IPS DF 6.9 (cell line): ENCODE measurements at regions not wholly inside any gene's neighbourhood (a gene's known extent, or its start where the extent isn't known, plus 50 kb on each side); places are given as distances from the start of the nearest gene placed in this dataset.

Source experiments
- DNase-seq: peaks from one replicate; pipeline ENCODE4 v3.0.0-alpha.2; 2013; ENCODE audit warnings: low read depth, low spot score
- H3K27ac ChIP-seq: one replicate; pipeline ENCODE4 v1.5.1; 2013; ENCODE audit warnings: low read length, control low read depth
- H3K27me3 ChIP-seq: 2 replicates; pipeline ENCODE4 v1.6.1; 2013; ENCODE audit warnings: mild to moderate bottlenecking, low read length; ENCODE audit not compliant: control insufficient read depth, insufficient read depth
- H3K36me3 ChIP-seq: 2 replicates; pipeline ENCODE4 v1.6.1; 2013; ENCODE audit warnings: low read length; ENCODE audit not compliant: control insufficient read depth, insufficient read depth
- H3K4me1 ChIP-seq: 2 replicates; pipeline ENCODE4 v1.6.1; 2013; ENCODE audit warnings: low read length; ENCODE audit not compliant: control insufficient read depth, insufficient read depth
- H3K4me3 ChIP-seq: 2 replicates; pipeline ENCODE4 v1.5.1; 2013; ENCODE audit warnings: mild to moderate bottlenecking, low read length
- H3K9me3 ChIP-seq: 2 replicates; pipeline ENCODE4 v1.6.1; 2013; ENCODE audit warnings: low read length, inconsistent platforms; ENCODE audit not compliant: control insufficient read depth, insufficient read depth
- WGBS: extraction: QIAGEN DNeasy Blood & Tissue Kit; methylation state at CpG from one replicate; pipeline ENCODE4 v1.1.7; 2013; ENCODE audit warnings: mixed read lengths, missing lambda C conversion rate; ENCODE audit not compliant: insufficient read length, insufficient coverage; 5-methylcytosine and 5-hydroxymethylcytosine counted together

DNA sequence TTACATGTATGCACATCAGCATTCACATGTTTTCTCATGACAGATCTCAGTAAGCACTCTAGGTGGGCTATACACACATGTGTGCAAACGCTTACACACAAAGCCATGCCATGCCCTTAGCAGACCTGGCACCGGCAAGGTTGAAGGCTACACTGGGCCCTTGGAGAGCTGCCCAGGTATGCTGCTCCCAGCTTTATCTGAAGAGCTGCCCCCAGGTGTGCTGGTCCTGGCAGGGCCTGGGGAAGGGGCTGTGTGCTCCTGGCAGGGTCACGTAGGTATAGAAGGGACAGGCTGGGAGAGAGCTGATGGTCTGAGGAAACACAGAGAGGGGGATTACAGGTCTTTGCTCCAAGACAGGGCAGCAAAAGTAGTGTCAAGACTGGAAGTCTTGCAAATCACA is 146.7 kb upstream of the VANGL1 start:
- DNase-seq = no peak
- Histone ChIP-seq H3K9me3 (no peaks in the 10 kb centered on the region), H3K4me1 (peaks cover 1% of the 10 kb centered on the region; the same call in 1 of the 2 replicates), H3K27me3 (no peaks in the 10 kb centered on the region), H3K36me3 (no peaks in the 10 kb centered on the region), H3K27ac (no peak overlapping the region), H3K4me3 (no peak overlapping the region)
- no CpG with 5 or more reads among the region's 3 CpGs for WGBS

DNA sequence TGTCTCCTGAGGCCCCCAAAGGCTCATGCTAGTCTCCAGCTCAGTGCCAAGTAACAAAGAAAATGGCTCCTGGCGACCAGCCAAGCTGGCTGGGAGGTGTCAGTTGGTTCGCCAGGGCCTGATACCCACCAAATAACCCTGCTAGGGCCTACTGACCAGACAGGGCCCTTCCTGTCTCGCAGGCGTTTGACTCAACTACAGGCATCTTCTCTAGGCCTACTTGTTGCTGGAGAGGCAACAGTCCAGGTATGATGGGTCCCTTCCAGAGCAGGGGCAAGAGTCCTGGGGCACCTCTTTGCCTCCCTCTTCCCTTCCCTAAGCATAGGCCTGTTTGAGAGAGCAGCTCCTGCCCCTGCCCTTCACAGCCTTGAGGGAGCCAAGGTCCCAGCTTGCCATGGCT is 147.9 kb upstream of the VANGL1 start:
- H3K27me3 ChIP-seq = no peaks in the 10 kb centered on the region
- no peaks in the 10 kb centered on the region for H3K9me3 ChIP-seq
- no peak overlapping the region for H3K4me3 ChIP-seq
- no peaks in the 10 kb centered on the region for H3K36me3 ChIP-seq
- WGBS = no CpG with 5 or more reads among the region's 4 CpGs
- peaks cover 1% of the 10 kb centered on the region; the same call in 1 of the 2 replicates for H3K4me1 ChIP-seq
- no peak overlapping the region for H3K27ac ChIP-seq
- DNase-seq = no peak

DNA sequence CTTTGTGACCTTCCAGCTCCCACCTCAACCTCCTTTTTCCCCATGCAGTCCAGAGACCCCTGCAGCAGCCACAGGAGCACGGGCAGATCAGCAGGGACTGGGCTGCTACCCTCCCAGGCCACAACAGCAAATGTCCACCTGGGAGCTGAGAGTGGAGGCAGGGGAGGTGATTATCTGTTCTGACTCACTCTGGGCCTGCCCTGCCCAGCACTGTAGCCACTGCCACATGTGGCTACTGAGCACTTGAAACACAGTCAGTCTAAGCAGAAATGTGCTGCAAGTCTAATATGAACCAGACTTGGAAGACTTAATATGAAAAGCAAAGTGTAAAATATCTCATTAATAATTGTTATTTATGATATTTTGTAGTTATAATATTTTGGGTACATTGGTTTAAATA is 148.9 kb upstream of the VANGL1 start:
- WGBS = no CpG with 5 or more reads among the region's 1 CpG
- no peaks in the 10 kb centered on the region for H3K9me3 ChIP-seq
- DNase-seq = no peak
- H3K4me1 ChIP-seq = peaks cover 1% of the 10 kb centered on the region; the same call in 1 of the 2 replicates
- H3K27ac ChIP-seq = no peak overlapping the region
- H3K27me3 ChIP-seq = no peaks in the 10 kb centered on the region
- H3K36me3 ChIP-seq = no peaks in the 10 kb centered on the region
- no peak overlapping the region for H3K4me3 ChIP-seq

DNA sequence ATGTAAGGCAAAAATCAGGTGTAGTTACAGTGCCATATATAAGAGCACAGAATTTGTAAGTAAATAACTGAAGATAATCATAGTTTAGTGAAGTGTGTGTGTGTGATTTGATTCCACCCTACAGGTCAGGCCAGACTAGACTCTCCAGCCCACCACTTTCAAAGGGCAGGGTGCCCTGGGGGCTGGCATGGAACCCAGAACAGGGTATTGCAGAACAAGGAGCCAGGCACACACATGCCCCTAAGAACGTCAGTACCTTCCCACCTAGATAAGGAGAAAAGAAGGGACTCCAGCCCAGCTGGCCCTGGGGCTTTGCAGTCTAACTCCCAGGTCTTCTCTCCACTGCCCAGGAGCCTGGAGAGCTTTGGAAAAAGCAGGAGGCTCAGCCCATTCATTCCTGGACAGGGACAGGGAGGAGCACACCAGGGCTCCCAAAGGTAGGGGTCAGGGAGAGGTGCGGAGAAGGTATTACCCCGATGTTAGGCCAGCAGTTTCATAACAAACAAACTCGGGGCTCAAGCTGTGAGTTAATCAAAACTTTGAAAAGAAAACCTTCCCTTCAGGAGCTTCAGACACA is 149.7 kb upstream of the VANGL1 start:
- Histone ChIP-seq H3K36me3 (no peaks in the 10 kb centered on the region), H3K4me3 (no peak overlapping the region), H3K9me3 (no peaks in the 10 kb centered on the region), H3K27ac (no peak overlapping the region), H3K4me1 (peaks cover 1% of the 10 kb centered on the region; the same call in 1 of the 2 replicates), H3K27me3 (no peaks in the 10 kb centered on the region)
- DNase-seq = no peak
- whole genome bisulfite sequencing = no CpG with 5 or more reads among the region's 4 CpGs

DNA sequence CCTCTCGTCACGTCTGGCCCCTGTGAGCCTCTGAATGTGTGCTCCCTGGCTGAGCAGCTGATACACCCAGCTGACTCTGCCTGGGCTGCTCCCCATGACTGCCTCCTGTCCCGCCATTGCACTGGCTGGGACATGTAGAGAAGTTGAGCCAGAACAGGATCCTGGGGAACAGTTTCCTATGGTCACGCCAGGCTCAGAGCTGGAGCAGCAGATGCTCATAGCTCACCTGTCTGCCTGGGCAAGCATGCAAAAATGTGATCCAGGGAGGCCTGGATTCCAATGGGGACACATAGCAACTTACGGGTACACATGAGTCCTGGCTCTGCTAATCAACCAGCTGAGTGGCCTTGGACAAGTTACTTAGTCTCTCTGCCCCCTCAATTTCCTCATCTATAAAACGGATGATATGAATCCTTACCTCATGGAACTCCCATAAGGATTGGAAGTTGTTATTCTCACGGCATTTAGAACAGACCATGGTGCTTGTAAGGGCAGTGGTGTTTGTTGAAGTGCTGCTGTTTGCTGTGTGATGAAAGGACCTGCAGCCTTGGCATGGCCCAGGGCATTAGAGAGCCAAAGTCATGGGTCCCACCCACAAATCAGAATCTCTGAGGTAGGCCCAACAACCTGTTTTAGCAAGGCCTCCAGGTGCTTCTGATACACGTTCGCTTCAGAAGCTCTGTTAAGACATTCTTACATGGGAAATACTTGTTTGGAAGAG is 150.3 kb upstream of the VANGL1 start:
- peaks cover 1% of the 10 kb centered on the region; the same call in 1 of the 2 replicates for H3K4me1 ChIP-seq
- no CpG with 5 or more reads among the region's 9 CpGs for WGBS
- no peaks in the 10 kb centered on the region for H3K36me3 ChIP-seq
- no peaks in the 10 kb centered on the region for H3K9me3 ChIP-seq
- no peak overlapping the region for H3K27ac ChIP-seq
- DNase-seq = no peak
- H3K4me3 ChIP-seq = no peak overlapping the region
- H3K27me3 ChIP-seq = no peaks in the 10 kb centered on the region

DNA sequence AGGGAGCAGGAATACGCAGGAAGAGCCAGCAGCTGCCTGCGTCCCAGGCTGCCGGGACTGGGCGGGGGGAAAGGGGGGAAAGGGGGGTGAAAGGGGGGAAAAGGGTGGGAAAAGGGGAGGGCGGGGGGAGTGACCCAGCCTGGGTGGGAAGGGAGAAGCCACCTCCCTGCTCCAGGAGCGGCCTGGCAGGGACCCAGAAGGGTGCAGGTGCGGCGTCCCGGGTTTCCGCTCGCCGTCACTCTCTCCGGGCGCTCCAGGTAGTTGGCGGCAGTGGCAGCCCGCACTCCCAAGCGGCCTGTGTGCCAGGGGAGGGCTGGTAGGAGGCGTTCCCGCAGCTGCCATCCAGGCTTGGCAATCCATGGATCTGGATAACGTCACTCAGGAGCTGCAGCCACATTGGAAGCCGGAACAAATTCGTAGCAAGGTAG is 141.0 kb upstream of the NGF start:
- H3K27ac ChIP-seq = no peak overlapping the region
- H3K4me1 ChIP-seq = no peaks in the 10 kb centered on the region
- no peaks in the 10 kb centered on the region for H3K27me3 ChIP-seq
- WGBS = no CpG with 5 or more reads among the region's 22 CpGs
- no peak for DNase-seq
- no peak overlapping the region for H3K4me3 ChIP-seq
- H3K9me3 ChIP-seq = no peaks in the 10 kb centered on the region
- H3K36me3 ChIP-seq = no peaks in the 10 kb centered on the region

DNA sequence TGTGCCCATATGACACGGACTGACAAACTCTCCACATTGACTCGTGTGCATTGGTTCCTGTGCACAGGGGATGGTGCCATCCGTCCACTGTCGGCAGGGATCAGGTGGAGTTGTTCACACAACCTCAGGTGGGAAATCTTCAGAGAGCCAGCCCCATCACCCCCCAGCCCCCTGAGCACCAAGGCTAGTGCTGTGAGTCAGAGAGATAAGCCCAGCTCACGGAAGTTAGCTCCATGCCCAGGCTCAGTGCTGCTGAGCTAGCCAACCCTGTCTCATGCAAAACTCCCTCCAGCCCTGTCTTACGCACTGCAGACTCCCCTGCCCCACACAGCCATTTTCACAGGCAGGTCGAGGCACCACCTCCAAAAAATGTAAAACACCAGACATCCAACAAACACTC is 139.0 kb upstream of the NGF start:
- no peaks in the 10 kb centered on the region for H3K27me3 ChIP-seq
- no peak overlapping the region for H3K27ac ChIP-seq
- no peaks in the 10 kb centered on the region for H3K4me1 ChIP-seq
- no peak overlapping the region for H3K4me3 ChIP-seq
- WGBS = no CpG with 5 or more reads among the region's 7 CpGs
- H3K9me3 ChIP-seq = no peaks in the 10 kb centered on the region
- DNase-seq = no peak
- H3K36me3 ChIP-seq = no peaks in the 10 kb centered on the region

DNA sequence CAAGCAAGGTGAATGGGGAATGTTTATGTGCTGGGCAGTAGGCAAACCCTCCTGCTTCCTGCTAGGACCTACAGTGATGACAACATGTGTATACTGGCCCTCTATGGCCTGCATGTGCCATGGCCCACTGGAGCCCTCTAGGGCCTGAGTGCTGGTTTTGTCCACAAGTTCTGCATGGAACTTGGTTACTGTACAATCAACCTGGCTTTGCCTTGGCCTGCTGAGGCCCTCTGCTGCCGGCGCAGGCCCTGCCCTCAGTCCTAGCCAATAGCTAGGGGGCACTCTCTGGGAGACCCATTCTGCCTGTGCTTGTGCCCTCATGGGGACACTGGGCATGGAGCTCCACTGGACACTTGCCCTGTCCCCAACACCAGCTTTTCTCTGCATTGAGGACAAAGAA is 138.6 kb upstream of the NGF start:
- no peaks in the 10 kb centered on the region for H3K27me3 ChIP-seq
- no CpG with 5 or more reads among the region's 2 CpGs for WGBS
- no peak overlapping the region for H3K27ac ChIP-seq
- H3K4me1 ChIP-seq = no peaks in the 10 kb centered on the region
- no peak for DNase-seq
- no peaks in the 10 kb centered on the region for H3K36me3 ChIP-seq
- no peak overlapping the region for H3K4me3 ChIP-seq
- no peaks in the 10 kb centered on the region for H3K9me3 ChIP-seq

DNA sequence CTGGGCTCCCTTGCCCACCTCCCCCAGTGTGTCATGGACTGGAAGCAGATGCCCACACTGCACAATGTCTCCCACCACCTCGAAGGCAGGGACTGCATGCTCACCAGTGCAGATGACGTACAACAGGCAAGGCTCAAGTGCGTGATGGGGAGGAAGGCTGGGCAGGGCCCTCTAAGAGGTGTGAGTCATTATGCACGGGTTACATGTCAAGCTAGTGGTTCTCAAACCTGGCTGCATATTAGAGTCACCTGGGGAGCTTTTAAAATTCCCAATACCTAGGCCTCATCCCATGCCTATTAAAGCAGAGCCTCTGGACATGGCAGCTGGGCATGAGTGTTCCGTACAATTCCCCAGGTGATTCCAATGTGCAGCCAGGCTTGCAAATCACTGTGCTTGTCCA is 137.9 kb upstream of the NGF start:
- WGBS = no CpG with 5 or more reads among the region's 5 CpGs
- DNase-seq = no peak
- Histone ChIP-seq H3K4me1 (no peaks in the 10 kb centered on the region), H3K27ac (no peak overlapping the region), H3K36me3 (no peaks in the 10 kb centered on the region), H3K9me3 (no peaks in the 10 kb centered on the region), H3K4me3 (no peak overlapping the region), H3K27me3 (no peaks in the 10 kb centered on the region)

DNA sequence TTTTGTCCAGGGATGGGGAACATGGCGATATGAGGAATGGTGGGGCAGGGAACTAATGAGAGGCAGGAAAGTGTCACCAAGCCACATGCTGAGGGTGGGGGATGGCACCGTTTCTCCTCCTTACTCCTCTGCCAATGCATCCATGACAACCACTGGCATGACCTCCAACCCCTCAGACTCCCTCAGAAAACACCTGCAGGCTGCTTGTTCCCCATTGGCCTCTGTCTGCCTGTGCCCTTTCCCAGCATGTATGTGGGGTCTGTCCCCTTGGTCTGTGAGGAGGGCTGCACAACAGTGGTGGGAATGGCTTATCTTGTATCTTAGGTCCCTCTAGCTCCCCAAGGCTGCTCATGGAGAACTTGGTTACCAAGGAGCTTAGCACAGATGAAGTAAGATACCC is 137.2 kb upstream of the NGF start:
- Histone ChIP-seq H3K27ac (no peak overlapping the region), H3K4me1 (no peaks in the 10 kb centered on the region), H3K36me3 (no peaks in the 10 kb centered on the region), H3K27me3 (no peaks in the 10 kb centered on the region), H3K9me3 (no peaks in the 10 kb centered on the region), H3K4me3 (no peak overlapping the region)
- WGBS = no CpG with 5 or more reads among the region's 2 CpGs
- no peak for DNase-seq
